CD4-positive, alpha-beta memory T cell (primary cell): ENCODE measurements at regions not wholly inside any gene's neighbourhood (a gene's known extent, or its start where the extent isn't known, plus 50 kb on each side); places are given as distances from the start of the nearest gene placed in this dataset.

ENCODE experiments used
- CTCF ChIA-PET: fragments of 350-600 bp; sonication (Branson Sonifier 250); formaldehyde crosslinking; loops from one replicate; lab custom pipeline; 2021; ENCODE audit warnings: inconsistent platforms; ENCODE audit not compliant: partially characterized antibody; lab: Charles Lee
- POLR2A ChIA-PET: fragments of 350-600 bp; sonication (Branson Sonifier 250); formaldehyde crosslinking; loops from one replicate; lab custom pipeline; 2021; ENCODE audit not compliant: partially characterized antibody; lab: Charles Lee
- DNase-seq, 5 donors: peaks; one replicate each; pipeline versions ENCODE4 v3.0.0 to v3.0.0-alpha.2; 2020 to 2022; ENCODE audit warnings: mixed read lengths in 1 of 5
- H3K27ac ChIP-seq: one replicate; pipeline ENCODE4 v1.7.0; 2013; ENCODE audit warnings: low read depth, low read length
- H3K27me3 ChIP-seq: 2 replicates; pipeline ENCODE4 v1.7.0; 2013; ENCODE audit warnings: mild to moderate bottlenecking, low read length, moderate library complexity; ENCODE audit not compliant: insufficient read depth
- H3K36me3 ChIP-seq: 2 replicates; pipeline ENCODE4 v1.7.0; 2013; ENCODE audit warnings: mild to moderate bottlenecking, low read length, moderate library complexity; ENCODE audit not compliant: insufficient read depth
- H3K4me1 ChIP-seq: 2 replicates; pipeline ENCODE4 v1.7.0; 2013; ENCODE audit warnings: mild to moderate bottlenecking, low read length, moderate library complexity; ENCODE audit not compliant: insufficient read depth
- H3K4me3 ChIP-seq, 2 donors: one replicate each; pipeline ENCODE4 v1.7.0; 2013; ENCODE audit warnings: low read length in 2 of 2, mild to moderate bottlenecking in 1 of 2
- H3K9me3 ChIP-seq, 2 donors: one replicate each; pipeline ENCODE4 v1.7.0; 2013; ENCODE audit warnings: low read length in 2 of 2, control low read depth in 1 of 2; ENCODE audit not compliant: control insufficient read depth in 1 of 2
- H3K27ac Mint-ChIP-seq, 7 donors: one replicate each; pipeline ENCODE4 v1.8.0; 2020 to 2021; ENCODE audit warnings: mixed read lengths in 7 of 7, mild to moderate bottlenecking in 6 of 7, inconsistent platforms in 3 of 7, moderate library complexity in 3 of 7
- H3K27me3 Mint-ChIP-seq, 2 donors: one replicate each; pipeline ENCODE4 v1.8.0; 2020 to 2021; ENCODE audit warnings: mixed read lengths in 2 of 2
- H3K36me3 Mint-ChIP-seq, 2 donors: one replicate each; pipeline ENCODE4 v1.8.0; 2020 to 2021; ENCODE audit warnings: mixed read lengths in 2 of 2, inconsistent platforms in 1 of 2, mild to moderate bottlenecking in 1 of 2
- H3K4me1 Mint-ChIP-seq, 4 donors: one replicate each; pipeline ENCODE4 v1.8.0; 2020 to 2021; ENCODE audit warnings: mixed read lengths in 4 of 4, mild to moderate bottlenecking in 1 of 4
- H3K4me3 Mint-ChIP-seq, 8 donors: one replicate each; pipeline ENCODE4 v1.8.0; 2020 to 2021; ENCODE audit warnings: mixed read lengths in 8 of 8, mild to moderate bottlenecking in 7 of 8, moderate library complexity in 6 of 8, inconsistent platforms in 3 of 8
- H3K9me3 Mint-ChIP-seq, 8 donors: one replicate each; pipeline ENCODE4 v1.8.0; 2020 to 2021; ENCODE audit warnings: mixed read lengths in 8 of 8, mild to moderate bottlenecking in 5 of 8, inconsistent platforms in 3 of 8, moderate library complexity in 1 of 8
- intact Hi-C: fragments of 100-400 bp; cut with micrococcal nuclease; formaldehyde crosslinking; loops from one replicate; pipeline ENCODE4 v1.15.1; 2023

DNA sequence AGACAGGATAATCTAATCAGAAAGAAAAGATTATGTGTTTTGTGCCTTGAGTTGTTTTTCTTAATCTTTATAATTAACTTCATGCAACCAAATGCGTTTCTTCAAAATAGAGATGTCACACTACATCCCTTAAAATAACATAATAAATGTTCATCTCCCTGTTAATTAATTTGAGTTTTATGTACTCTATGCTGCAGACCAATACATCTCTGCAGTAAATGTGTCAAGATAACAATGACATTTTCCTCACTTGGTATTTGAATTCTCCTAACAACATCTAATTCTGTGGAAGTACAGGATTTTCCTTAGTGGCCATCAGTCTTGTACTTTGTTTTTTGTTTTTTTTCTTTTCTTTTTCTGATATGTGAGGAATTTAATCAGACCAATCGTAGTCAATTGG lies 279.2 kb upstream of the TYRP1 start:
- H3K9me3 Mint-ChIP-seq: peaks cover 4 to 51% (median 17%) of the 10 kb centered on the region in 8 donors
- intact Hi-C loops: no loop called here
- H3K27me3 Mint-ChIP-seq: no peaks in the 10 kb centered on the region
- H3K4me1 ChIP-seq: no peaks in the 10 kb centered on the region
- ChIA-PET POLR2A (no interaction called here), CTCF (no interaction called here)
- no peak for DNase-seq
- H3K36me3 ChIP-seq: no peaks in the 10 kb centered on the region
- H3K4me1 Mint-ChIP-seq: no peaks in the 10 kb centered on the region
- H3K27ac ChIP-seq: no peak overlapping the region
- peaks cover 0 to 3% of the 10 kb centered on the region in 2 donors for H3K9me3 ChIP-seq
- no peak overlapping the region for H3K4me3 ChIP-seq
- no peak overlapping the region for H3K4me3 Mint-ChIP-seq
- H3K36me3 Mint-ChIP-seq: no peaks in the 10 kb centered on the region
- no peaks in the 10 kb centered on the region for H3K27me3 ChIP-seq
- no peak overlapping the region for H3K27ac Mint-ChIP-seq

DNA sequence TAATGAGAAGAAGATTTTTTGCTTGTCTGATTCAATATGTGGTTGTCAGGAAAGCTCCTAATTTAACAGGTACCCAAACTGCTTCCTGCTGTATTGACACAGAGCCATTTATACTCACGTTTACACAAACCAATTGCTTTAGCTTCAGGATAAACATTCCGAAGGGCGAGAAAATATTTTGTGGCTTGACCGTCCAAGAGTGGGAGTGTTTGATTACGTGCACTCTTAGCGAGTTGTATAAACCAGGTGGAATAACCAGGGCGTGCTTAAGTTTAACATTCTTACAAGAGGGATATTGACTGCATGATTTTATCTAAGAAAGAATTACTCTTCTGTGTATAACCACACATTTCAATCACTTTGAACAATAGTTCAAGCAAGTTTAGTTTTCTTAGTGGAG lies 278.7 kb upstream of the TYRP1 start:
- Mint-ChIP-seq H3K4me3 (no peak overlapping the region), H3K4me1 (no peaks in the 10 kb centered on the region), H3K9me3 (peaks cover 4 to 47% (median 17%) of the 10 kb centered on the region in 8 donors), H3K27ac (no peak overlapping the region), H3K27me3 (no peaks in the 10 kb centered on the region), H3K36me3 (no peaks in the 10 kb centered on the region)
- H3K27me3 ChIP-seq: no peaks in the 10 kb centered on the region
- peaks cover 0 to 3% of the 10 kb centered on the region in 2 donors for H3K9me3 ChIP-seq
- H3K27ac ChIP-seq: no peak overlapping the region
- DNase-seq: no peak
- no peaks in the 10 kb centered on the region for H3K36me3 ChIP-seq
- CTCF ChIA-PET: no interaction called here
- intact Hi-C loops: no loop called here
- POLR2A ChIA-PET: no interaction called here
- no peak overlapping the region for H3K4me3 ChIP-seq
- H3K4me1 ChIP-seq: no peaks in the 10 kb centered on the region

DNA sequence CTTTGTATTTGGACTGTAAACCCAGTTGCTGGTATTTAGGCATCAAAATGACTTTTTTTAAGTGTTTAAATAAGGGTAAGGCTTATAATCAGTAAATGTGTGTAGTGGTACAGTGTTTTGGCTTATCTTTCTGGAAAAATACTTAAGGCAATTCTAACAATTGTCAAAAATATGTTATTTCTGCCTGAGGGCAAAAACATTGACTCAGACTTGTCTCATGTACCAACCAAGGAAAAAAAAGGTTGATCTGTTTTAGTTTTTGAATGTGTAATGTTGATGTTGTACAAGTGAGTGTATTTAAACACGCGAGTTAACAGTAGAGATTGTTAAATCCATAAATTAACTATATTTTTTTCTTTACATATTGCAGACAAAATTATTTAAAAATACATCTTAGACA lies 277.8 kb upstream of the TYRP1 start:
- Histone ChIP-seq H3K27me3 (no peaks in the 10 kb centered on the region), H3K4me3 (no peak overlapping the region), H3K36me3 (no peaks in the 10 kb centered on the region), H3K27ac (no peak overlapping the region), H3K9me3 (peaks cover 0 to 3% of the 10 kb centered on the region in 2 donors), H3K4me1 (no peaks in the 10 kb centered on the region)
- no peaks in the 10 kb centered on the region for H3K4me1 Mint-ChIP-seq
- H3K9me3 Mint-ChIP-seq: peaks cover 4 to 39% (median 15%) of the 10 kb centered on the region in 8 donors
- no peaks in the 10 kb centered on the region for H3K27me3 Mint-ChIP-seq
- DNase-seq: no peak
- no peak overlapping the region for H3K4me3 Mint-ChIP-seq
- H3K27ac Mint-ChIP-seq: no peak overlapping the region
- ChIA-PET CTCF (no interaction called here), POLR2A (no interaction called here)
- H3K36me3 Mint-ChIP-seq: no peaks in the 10 kb centered on the region
- intact Hi-C loops: no loop called here

DNA sequence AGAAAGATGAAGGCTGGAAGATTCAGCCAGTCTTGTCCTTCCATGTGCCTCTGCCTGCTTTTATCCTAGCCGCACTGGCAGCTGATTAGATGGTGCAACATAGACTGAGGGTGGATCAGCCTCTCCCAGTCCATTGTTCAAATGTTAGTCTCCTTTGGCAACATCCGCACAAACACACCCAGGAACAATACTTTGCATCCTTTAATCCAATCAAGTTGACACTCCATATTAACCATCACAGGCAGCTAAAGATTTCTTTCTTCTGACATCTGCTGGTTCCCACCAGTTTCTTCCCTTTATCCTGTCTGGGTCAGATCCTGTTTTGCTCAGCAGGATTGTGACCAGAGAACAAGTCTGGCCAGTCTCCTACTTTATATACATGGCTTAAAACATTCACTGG lies 276.5 kb upstream of the TYRP1 start:
- peaks cover 0 to 3% of the 10 kb centered on the region in 2 donors for H3K9me3 ChIP-seq
- no peaks in the 10 kb centered on the region for H3K4me1 Mint-ChIP-seq
- no peak overlapping the region for H3K27ac ChIP-seq
- no peaks in the 10 kb centered on the region for H3K36me3 ChIP-seq
- H3K4me3 ChIP-seq: no peak overlapping the region
- no peaks in the 10 kb centered on the region for H3K4me1 ChIP-seq
- H3K27ac Mint-ChIP-seq: no peak overlapping the region
- no peaks in the 10 kb centered on the region for H3K36me3 Mint-ChIP-seq
- POLR2A ChIA-PET: no interaction called here
- no peaks in the 10 kb centered on the region for H3K27me3 Mint-ChIP-seq
- intact Hi-C loops: no loop called here
- no peak for DNase-seq
- peaks cover 3 to 38% (median 13%) of the 10 kb centered on the region in 8 donors for H3K9me3 Mint-ChIP-seq
- no peak overlapping the region for H3K4me3 Mint-ChIP-seq
- CTCF ChIA-PET: no interaction called here
- H3K27me3 ChIP-seq: no peaks in the 10 kb centered on the region

DNA sequence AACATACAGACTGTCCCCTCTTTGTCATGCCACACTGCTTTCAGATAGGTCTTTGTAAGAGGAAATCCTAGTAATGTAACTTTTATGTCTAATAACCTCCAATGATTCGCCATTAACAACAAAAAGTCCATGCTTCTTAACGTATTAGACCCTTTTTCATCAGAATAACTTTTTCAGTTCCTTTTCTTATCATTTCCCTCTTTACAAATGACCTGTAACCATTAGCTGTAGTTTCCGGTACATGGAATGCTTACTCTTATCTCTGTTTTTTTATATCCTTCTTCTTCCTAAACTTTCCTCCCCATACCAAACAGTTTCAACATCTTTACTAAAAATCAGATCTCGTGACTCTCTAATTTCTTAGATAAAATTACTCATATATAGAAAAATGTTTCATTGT lies 268.9 kb upstream of the TYRP1 start:
- no peak for DNase-seq
- H3K27me3 ChIP-seq: no peaks in the 10 kb centered on the region
- Mint-ChIP-seq H3K9me3 (peaks cover 0 to 19% (median 11%) of the 10 kb centered on the region in 8 donors), H3K4me1 (no peaks in the 10 kb centered on the region), H3K4me3 (no peak overlapping the region), H3K36me3 (no peaks in the 10 kb centered on the region), H3K27me3 (no peaks in the 10 kb centered on the region), H3K27ac (no peak overlapping the region)
- H3K4me3 ChIP-seq: no peak overlapping the region
- H3K36me3 ChIP-seq: no peaks in the 10 kb centered on the region
- H3K9me3 ChIP-seq: no peaks in the 10 kb centered on the region
- CTCF ChIA-PET: no interaction called here
- H3K4me1 ChIP-seq: no peaks in the 10 kb centered on the region
- H3K27ac ChIP-seq: no peak overlapping the region
- intact Hi-C loops: no loop called here
- POLR2A ChIA-PET: no interaction called here

DNA sequence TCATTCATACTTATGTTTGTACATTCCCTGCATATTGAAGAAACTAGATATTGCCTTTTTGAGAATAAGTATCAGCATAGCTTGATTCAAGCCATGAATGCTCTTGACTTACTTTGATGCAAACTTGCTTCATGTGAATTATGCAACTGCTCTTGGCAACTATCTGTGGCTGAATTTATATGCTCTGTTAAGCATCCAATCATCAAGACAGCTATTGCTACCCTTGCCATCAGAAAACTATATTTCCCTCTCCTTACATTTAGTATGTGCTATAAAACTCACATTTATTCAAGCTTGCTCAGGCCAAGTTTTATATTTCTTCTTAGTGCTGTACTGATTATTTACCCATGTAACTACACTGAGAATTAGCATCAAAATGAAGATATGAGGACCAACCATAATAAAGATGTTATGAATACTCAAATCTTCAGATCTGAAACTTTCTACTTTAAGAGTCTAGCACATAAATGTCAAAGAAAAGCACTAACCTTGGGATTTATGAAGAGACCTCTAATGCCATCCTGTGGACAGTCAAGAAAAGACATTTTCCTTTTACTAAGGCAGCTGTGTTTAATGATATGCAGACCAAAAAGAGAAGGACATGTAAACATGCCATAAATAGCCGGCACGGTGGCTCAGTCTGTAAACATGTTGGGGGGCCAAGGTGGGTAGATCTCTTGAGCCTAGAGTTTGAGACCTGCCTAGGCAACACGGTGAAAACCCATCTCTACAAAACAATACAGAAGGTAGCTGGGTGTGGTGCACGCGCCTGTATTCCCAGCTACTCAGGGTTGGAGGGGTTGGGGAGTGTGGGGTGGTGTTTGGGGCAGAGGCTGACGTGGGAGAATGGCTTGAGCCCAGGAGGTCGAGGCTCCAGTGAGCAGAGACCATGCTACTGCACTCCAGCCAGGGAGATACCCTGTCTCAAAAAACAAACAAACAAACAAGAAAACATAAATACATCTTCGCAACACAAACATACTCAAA lies 267.0 kb upstream of the TYRP1 start:
- DNase-seq: no peak
- intact Hi-C loops: no loop called here
- H3K9me3 ChIP-seq: no peaks in the 10 kb centered on the region
- no peaks in the 10 kb centered on the region for H3K36me3 ChIP-seq
- Mint-ChIP-seq H3K27me3 (no peaks in the 10 kb centered on the region), H3K36me3 (no peaks in the 10 kb centered on the region), H3K4me3 (no peak overlapping the region), H3K27ac (no peak overlapping the region), H3K4me1 (no peaks in the 10 kb centered on the region), H3K9me3 (peaks cover 0 to 28% (median 13%) of the 10 kb centered on the region in 8 donors)
- ChIA-PET CTCF (no interaction called here), POLR2A (no interaction called here)
- no peak overlapping the region for H3K4me3 ChIP-seq
- no peaks in the 10 kb centered on the region for H3K27me3 ChIP-seq
- no peak overlapping the region for H3K27ac ChIP-seq
- H3K4me1 ChIP-seq: no peaks in the 10 kb centered on the region

DNA sequence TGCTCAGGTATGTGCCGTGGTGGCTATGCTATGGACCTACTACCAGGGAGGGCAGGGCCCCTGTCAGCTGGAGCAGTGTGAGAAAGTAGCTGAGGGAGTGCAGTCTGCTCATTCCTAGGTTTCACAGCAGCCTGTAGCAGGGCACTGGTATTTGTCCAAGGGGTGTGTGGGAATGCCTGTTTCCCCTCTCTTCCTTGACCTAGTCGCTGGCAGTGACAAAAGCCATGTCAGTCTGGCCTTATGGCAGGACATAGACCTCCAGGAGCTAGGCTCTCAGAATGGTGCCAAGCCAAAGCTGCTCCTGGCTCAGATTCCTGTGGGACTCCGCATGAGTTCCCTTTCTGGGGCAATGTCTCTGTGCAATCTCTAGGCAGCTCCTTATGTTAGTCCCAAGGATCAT lies 253.9 kb upstream of the TYRP1 start:
- H3K4me3 ChIP-seq: no peak overlapping the region
- intact Hi-C loops: no loop called here
- H3K9me3 Mint-ChIP-seq: peaks cover 3 to 40% (median 31%) of the 10 kb centered on the region in 8 donors
- no peak overlapping the region for H3K27ac ChIP-seq
- no peaks in the 10 kb centered on the region for H3K36me3 Mint-ChIP-seq
- ChIA-PET CTCF (no interaction called here), POLR2A (no interaction called here)
- H3K9me3 ChIP-seq: no peaks in the 10 kb centered on the region
- no peak overlapping the region for H3K27ac Mint-ChIP-seq
- DNase-seq: no peak
- H3K36me3 ChIP-seq: no peaks in the 10 kb centered on the region
- no peaks in the 10 kb centered on the region for H3K27me3 Mint-ChIP-seq
- H3K4me1 Mint-ChIP-seq: no peaks in the 10 kb centered on the region
- no peaks in the 10 kb centered on the region for H3K4me1 ChIP-seq
- H3K4me3 Mint-ChIP-seq: no peak overlapping the region
- no peaks in the 10 kb centered on the region for H3K27me3 ChIP-seq
